ENCODE measurements at regions not wholly inside any gene's neighbourhood (a gene's known extent, or its start where the extent isn't known, plus 50 kb on each side); places are given as distances from the start of the nearest gene placed in this dataset.

DNA sequence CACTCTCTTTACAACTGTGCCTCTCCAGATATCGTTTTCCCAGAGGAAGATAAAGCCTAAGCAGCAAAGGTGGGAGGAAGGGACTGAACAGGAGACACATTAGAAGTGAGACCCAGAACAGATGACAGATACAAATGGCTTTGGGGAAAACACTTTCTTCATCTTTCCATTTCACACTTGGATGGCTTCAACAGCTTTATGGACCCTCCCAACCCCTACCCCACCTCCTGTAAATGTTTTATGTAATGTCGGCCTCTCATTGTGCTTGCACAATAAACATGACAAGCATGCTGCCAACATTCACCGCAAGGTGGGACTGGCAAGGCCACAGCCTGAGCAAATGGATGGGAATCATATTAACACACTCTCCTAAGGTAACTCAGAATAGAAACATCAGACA is 1088.6 kb downstream of the TUSC7 start:
- Mint-ChIP-seq H3K4me3 (no peak overlapping the region), H3K9me3 (peaks cover 3% of the 10 kb centered on the region), H3K27ac (no peak overlapping the region), H3K4me1 (ENCODE audit: low read depth) (no peaks in the 10 kb centered on the region), H3K27me3 (no peaks in the 10 kb centered on the region), H3K36me3 (ENCODE audit: low read depth) (no peaks in the 10 kb centered on the region)
- no peak for DNase-seq

- DNase-seq, result no peak
- H3K4me3 Mint-ChIP-seq, result no peak overlapping the region
- no peaks in the 10 kb centered on the region for H3K4me1 Mint-ChIP-seq (ENCODE audit: low read depth)
- no peaks in the 10 kb centered on the region for H3K36me3 Mint-ChIP-seq (ENCODE audit: low read depth)
- no peaks in the 10 kb centered on the region for H3K27me3 Mint-ChIP-seq
- H3K9me3 Mint-ChIP-seq, result peaks cover 3% of the 10 kb centered on the region
- no peak overlapping the region for H3K27ac Mint-ChIP-seq
Measured at GRCh38 chr3:117798687-117799386, 1089.3 kb downstream of the TUSC7 start.

GRCh38 chr3:117799387-117799735 is 1089.8 kb downstream of the TUSC7 start:
- no peak for DNase-seq
- Mint-ChIP-seq H3K27ac (no peak overlapping the region), H3K9me3 (peaks cover 3% of the 10 kb centered on the region), H3K27me3 (no peaks in the 10 kb centered on the region), H3K4me1 (ENCODE audit: low read depth) (no peaks in the 10 kb centered on the region), H3K36me3 (ENCODE audit: low read depth) (no peaks in the 10 kb centered on the region), H3K4me3 (no peak overlapping the region)

DNA sequence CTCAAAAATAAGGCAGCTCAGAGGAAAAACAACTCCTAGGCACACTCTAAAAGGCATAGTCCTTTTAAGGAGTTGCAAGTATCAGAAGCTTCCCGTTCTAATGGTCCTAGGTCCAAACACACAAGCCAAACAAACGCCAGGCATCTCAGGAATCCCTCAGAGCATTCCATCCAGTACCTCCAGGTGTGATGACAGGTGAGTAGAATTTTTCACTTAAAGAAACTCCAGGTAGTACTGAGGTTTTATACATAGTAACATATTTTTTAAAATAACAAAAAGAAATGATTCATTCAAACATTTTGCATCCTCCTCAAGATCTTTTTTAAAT is 1092.3 kb downstream of the TUSC7 start:
- H3K9me3 Mint-ChIP-seq, result peaks cover 3% of the 10 kb centered on the region
- H3K4me1 Mint-ChIP-seq (ENCODE audit: low read depth), result no peaks in the 10 kb centered on the region
- no peak overlapping the region for H3K27ac Mint-ChIP-seq
- DNase-seq, result no peak
- no peak overlapping the region for H3K4me3 Mint-ChIP-seq
- no peaks in the 10 kb centered on the region for H3K36me3 Mint-ChIP-seq (ENCODE audit: low read depth)
- H3K27me3 Mint-ChIP-seq, result no peaks in the 10 kb centered on the region

- H3K36me3 Mint-ChIP-seq (ENCODE audit: low read depth), result no peaks in the 10 kb centered on the region
Measured at GRCh38 chr3:117809186-117810081, 1099.9 kb downstream of the TUSC7 start.

GRCh38 chr3:117811786-117812185 is 1102.2 kb downstream of the TUSC7 start:
- Mint-ChIP-seq H3K9me3 (no peaks in the 10 kb centered on the region), H3K27ac (no peak overlapping the region), H3K4me3 (no peak overlapping the region), H3K4me1 (ENCODE audit: low read depth) (no peaks in the 10 kb centered on the region), H3K36me3 (ENCODE audit: low read depth) (no peaks in the 10 kb centered on the region), H3K27me3 (no peaks in the 10 kb centered on the region)
- DNase-seq, result no peak

More at GRCh38 chr3:117809186-117810081, 1099.9 kb downstream of the TUSC7 start:
- no peak for DNase-seq
- Mint-ChIP-seq H3K4me3 (no peak overlapping the region), H3K9me3 (no peaks in the 10 kb centered on the region), H3K27ac (no peak overlapping the region), H3K27me3 (no peaks in the 10 kb centered on the region), H3K4me1 (ENCODE audit: low read depth) (no peaks in the 10 kb centered on the region)

DNA sequence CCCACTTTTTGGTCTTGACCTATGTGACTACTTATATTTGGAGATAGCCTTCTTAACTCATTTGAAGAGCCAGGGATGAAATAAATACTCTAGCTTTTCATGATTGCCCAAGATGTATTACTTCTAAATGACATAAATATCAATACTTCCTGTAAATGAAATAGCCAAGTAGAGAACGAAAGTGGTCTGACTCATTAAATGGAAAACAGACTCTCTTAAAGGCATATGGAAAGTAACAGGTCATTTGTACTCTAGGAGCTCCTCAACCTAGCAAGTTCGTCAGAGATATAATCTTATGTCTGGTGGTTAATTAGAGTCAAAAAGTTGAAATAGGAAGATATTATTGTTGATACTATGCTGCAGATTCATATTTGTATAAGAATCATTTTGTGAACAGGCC is 1105.4 kb downstream of the TUSC7 start:
- Mint-ChIP-seq H3K4me3 (no peak overlapping the region), H3K27ac (no peak overlapping the region), H3K9me3 (peaks cover 3% of the 10 kb centered on the region), H3K36me3 (ENCODE audit: low read depth) (no peaks in the 10 kb centered on the region), H3K4me1 (ENCODE audit: low read depth) (no peaks in the 10 kb centered on the region), H3K27me3 (no peaks in the 10 kb centered on the region)
- DNase-seq, result no peak

- Mint-ChIP-seq H3K4me3 (no peak overlapping the region), H3K36me3 (ENCODE audit: low read depth) (no peaks in the 10 kb centered on the region), H3K27ac (no peak overlapping the region), H3K4me1 (ENCODE audit: low read depth) (no peaks in the 10 kb centered on the region), H3K9me3 (peaks cover 12% of the 10 kb centered on the region), H3K27me3 (no peaks in the 10 kb centered on the region)
- no peak for DNase-seq
Measured at GRCh38 chr3:117817103-117817502, 1107.5 kb downstream of the TUSC7 start.

DNA sequence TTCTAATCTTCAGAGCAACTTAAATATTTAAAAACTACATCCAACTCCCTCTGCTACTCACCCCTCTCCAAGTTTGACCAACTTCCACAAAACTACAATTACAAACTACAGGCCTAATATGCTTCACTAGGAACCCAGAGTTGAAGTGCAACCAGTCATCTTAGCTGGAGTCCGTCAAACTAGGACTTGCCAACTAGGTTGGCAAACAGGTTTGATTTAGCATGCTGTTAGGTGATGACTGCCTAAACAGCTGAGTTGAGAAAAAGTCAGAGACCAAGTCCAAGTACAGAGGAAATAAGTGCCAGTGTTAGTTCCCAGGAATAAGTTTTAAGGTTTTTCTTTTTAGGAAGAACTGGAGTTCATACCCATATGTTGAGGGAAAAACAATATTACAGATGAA is 1109.0 kb downstream of the TUSC7 start:
- Mint-ChIP-seq H3K27me3 (no peaks in the 10 kb centered on the region), H3K9me3 (peaks cover 13% of the 10 kb centered on the region), H3K4me3 (no peak overlapping the region), H3K27ac (no peak overlapping the region), H3K36me3 (ENCODE audit: low read depth) (no peaks in the 10 kb centered on the region), H3K4me1 (ENCODE audit: low read depth) (no peaks in the 10 kb centered on the region)
- no peak for DNase-seq

DNA sequence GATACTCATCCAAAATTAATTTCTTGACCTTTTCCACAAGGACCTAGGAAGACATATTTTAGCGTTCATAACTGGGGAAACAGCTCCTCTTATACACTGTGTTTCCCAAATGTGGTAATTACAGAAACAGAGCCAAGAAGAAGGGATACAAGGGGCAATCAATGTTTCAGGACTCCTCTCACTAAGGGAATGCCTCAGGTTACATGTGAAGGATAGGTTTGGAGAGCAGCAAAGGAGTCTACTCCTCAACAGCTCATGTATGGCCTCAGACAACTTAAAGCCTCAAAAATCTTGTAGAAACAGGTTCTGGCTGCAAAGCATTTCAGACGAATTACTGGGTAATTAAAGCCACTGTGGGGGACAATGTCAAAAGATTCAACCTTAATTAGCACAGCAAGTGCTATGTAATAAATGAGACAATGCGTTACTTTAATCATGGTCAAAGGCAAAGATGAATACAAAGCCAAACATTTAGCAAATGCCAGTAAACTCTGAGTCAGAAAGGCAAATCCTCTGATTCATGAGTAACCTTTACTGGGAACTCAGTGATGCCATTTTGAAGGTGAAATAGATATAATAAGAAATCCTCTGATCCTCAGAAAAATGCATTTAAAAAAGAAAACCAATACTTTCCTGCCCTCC is 1111.2 kb downstream of the TUSC7 start:
- peaks cover 13% of the 10 kb centered on the region for H3K9me3 Mint-ChIP-seq
- H3K27ac Mint-ChIP-seq, result no peak overlapping the region

GRCh38 chr3:117822416-117822815 is 1112.8 kb downstream of the TUSC7 start:
- DNase-seq, result no peak
- no peaks in the 10 kb centered on the region for H3K36me3 Mint-ChIP-seq (ENCODE audit: low read depth)
- no peaks in the 10 kb centered on the region for H3K27me3 Mint-ChIP-seq

More for the DNA sequence above, 1111.2 kb downstream of the TUSC7 start:
- H3K4me3 Mint-ChIP-seq, result no peak overlapping the region
- H3K36me3 Mint-ChIP-seq (ENCODE audit: low read depth), result no peaks in the 10 kb centered on the region
- DNase-seq, result no peak
- no peaks in the 10 kb centered on the region for H3K4me1 Mint-ChIP-seq (ENCODE audit: low read depth)
- no peaks in the 10 kb centered on the region for H3K27me3 Mint-ChIP-seq

DNA sequence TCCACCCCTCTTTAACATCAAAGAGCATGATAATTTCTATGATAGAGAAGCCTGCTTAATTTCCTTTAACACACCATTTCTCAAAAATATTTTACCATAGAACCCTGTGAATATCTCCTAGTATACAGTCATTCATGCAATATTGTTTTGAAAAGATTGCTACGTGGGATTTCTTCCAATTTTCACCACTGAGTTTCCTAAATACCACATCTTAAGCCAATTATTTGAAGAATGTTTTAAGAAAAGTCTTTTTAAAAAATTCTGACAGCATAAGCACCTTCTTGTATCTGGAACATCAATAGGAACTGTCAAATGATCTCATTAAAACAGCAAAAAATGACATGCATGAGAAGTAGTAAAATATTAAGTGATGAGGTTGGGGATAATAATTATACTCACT is 1126.7 kb downstream of the TUSC7 start:
- H3K4me1 Mint-ChIP-seq (ENCODE audit: low read depth), result no peaks in the 10 kb centered on the region
- no peaks in the 10 kb centered on the region for H3K27me3 Mint-ChIP-seq
- no peaks in the 10 kb centered on the region for H3K36me3 Mint-ChIP-seq (ENCODE audit: low read depth)
- H3K4me3 Mint-ChIP-seq, result no peak overlapping the region
- H3K9me3 Mint-ChIP-seq, result no peaks in the 10 kb centered on the region
- H3K27ac Mint-ChIP-seq, result no peak overlapping the region
- no peak for DNase-seq

More at GRCh38 chr3:117822416-117822815, 1112.8 kb downstream of the TUSC7 start:
- no peak overlapping the region for H3K27ac Mint-ChIP-seq
- peaks cover 15% of the 10 kb centered on the region for H3K9me3 Mint-ChIP-seq
- H3K4me1 Mint-ChIP-seq (ENCODE audit: low read depth), result no peaks in the 10 kb centered on the region
- no peak overlapping the region for H3K4me3 Mint-ChIP-seq

GRCh38 chr3:117837391-117837790 is 1127.8 kb downstream of the TUSC7 start:
- Mint-ChIP-seq H3K4me3 (no peak overlapping the region), H3K27ac (no peak overlapping the region), H3K27me3 (no peaks in the 10 kb centered on the region)

DNA sequence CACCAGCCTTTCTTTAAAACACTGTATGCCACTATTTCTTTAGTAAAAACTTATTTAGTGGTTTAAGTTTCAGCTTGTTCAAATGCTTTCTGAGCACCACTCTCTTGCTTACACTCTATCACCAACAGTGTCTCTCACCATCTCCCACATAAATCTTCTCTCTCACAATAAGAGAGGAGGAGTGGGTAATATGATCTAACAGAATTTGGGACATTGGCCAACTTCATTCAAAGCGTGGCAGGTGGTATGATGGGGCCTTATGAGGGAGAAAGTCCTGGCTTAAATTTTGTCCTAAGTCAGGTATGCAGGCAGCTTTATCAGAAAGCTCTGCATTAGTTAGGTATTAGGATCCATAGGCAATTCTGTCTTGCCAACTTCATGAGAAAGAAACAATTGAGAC is 1132.5 kb downstream of the TUSC7 start:
- no peaks in the 10 kb centered on the region for H3K36me3 Mint-ChIP-seq (ENCODE audit: low read depth)

More at GRCh38 chr3:117837391-117837790, 1127.8 kb downstream of the TUSC7 start:
- H3K36me3 Mint-ChIP-seq (ENCODE audit: low read depth), result no peaks in the 10 kb centered on the region
- H3K9me3 Mint-ChIP-seq, result no peaks in the 10 kb centered on the region
- DNase-seq, result no peak
- no peaks in the 10 kb centered on the region for H3K4me1 Mint-ChIP-seq (ENCODE audit: low read depth)

DNA sequence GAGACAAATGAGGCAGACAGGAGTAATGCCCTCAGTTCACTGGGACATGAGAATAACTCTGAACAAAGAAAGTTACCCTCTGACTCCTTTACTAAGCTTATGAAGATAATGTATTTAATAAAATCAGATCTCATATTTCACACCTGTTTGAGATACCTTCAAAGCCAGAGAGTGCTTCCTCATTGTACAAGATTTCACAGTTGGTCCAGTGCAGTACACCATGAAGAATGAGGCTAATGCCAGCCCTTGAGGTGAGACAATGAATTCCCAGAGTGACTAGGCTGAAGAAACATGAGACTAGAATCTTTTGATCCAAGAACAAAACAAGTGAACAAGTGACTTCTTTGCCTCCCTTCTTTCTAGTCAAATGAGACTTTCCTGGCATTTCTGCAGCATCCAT is 1133.8 kb downstream of the TUSC7 start:
- H3K4me1 Mint-ChIP-seq (ENCODE audit: low read depth), result no peaks in the 10 kb centered on the region

More for the DNA sequence above, 1132.5 kb downstream of the TUSC7 start:
- Mint-ChIP-seq H3K27ac (no peak overlapping the region), H3K4me3 (no peak overlapping the region), H3K9me3 (peaks cover 7% of the 10 kb centered on the region), H3K4me1 (ENCODE audit: low read depth) (no peaks in the 10 kb centered on the region), H3K27me3 (no peaks in the 10 kb centered on the region)
- no peak for DNase-seq

More for the DNA sequence above, 1133.8 kb downstream of the TUSC7 start:
- no peak overlapping the region for H3K27ac Mint-ChIP-seq
- no peaks in the 10 kb centered on the region for H3K36me3 Mint-ChIP-seq (ENCODE audit: low read depth)
- no peaks in the 10 kb centered on the region for H3K27me3 Mint-ChIP-seq
- no peak for DNase-seq
- H3K4me3 Mint-ChIP-seq, result no peak overlapping the region
- peaks cover 7% of the 10 kb centered on the region for H3K9me3 Mint-ChIP-seq
